SIG-M5 treated with dmso at 0.1 percent for 504 hours (cell line): ENCODE measurements at regions not wholly inside any gene's neighbourhood (a gene's known extent, or its start where the extent isn't known, plus 50 kb on each side); places are given as distances from the start of the nearest gene placed in this dataset.
"Not testable (repeated sequence)": the region's sequence is repeated elsewhere in the genome, so short reads cannot be mapped to it uniquely, and the experiment has no call there.

Experiments used
- DNase-seq: peaks from one replicate; lab custom pipeline; 2025; ENCODE audit not compliant: unreplicated experiment; lab: John Stamatoyannopoulos, UW

DNA sequence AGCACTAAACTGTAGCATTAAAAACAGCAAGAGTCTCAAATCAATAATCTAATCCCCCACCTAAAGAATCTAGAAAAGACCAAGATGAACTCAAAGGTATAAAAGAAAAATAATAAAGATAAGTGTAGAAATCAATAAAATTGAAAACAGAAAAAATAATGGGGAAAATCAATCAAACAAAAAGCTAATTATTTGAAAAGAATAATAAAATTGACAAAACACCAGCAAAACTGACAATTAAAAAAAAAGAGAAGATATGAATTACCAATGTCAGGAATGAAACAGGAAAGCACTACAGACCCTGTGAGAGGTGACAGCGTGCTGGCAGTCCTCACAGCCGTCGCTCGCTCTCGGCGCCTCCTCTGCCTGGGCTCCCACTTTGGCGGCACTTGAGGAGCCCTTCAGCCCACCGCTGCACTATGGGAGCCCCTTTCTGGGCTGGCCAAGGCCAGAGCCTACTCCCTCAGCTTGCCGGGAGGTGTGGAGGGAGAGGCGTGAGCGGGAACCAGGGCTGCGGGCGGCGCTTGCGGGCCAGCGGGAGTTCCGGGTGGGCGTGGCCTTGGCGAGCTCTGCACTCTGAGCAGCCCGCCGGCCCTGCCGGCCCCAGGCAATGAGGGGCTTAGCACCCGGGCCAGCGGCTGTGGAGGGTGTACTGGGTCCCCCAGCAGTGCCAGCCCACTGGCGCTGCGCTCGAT lies 105.3 kb upstream of the HEY2 start:
- DNase-seq = not testable (repeated sequence)

DNA sequence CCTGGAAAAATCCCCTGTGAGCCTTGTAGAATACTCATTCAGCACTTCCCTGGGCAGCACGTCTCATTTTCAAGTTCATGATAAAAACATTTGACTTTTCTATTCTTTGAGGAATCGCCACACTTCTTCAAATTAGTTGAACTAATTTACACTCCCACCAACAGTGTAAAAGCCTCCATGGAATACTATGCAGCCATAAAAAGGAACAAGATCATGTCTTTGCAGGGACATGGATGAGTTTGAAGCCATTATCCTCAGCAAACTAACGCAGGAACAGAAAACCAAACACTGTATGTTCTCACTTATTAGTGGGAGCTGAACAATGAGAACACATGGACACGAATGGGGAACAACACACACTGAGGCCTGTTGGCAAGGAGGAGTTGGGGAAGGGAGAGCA lies 102.0 kb upstream of the HEY2 start:
- no peak for DNase-seq

DNA sequence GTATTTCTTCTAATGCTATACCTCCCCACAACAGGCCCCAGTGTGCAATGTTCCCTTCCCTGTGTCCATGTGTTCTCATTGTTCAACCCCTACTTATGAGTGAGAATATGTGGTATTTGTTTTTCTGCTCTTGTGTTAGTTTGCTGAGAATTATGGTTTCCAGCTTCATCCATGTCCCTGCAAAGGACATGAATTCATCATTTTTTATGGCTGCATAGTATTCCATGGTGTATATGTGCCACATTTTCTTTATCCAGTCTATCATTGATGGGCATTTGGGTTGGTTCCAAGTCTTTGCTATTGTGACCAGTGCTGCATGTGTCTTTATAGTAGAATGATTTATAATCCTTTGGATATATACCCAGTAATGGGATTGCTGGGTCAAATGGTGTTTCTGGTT lies 95.7 kb upstream of the HEY2 start:
- not testable (repeated sequence) for DNase-seq

DNA sequence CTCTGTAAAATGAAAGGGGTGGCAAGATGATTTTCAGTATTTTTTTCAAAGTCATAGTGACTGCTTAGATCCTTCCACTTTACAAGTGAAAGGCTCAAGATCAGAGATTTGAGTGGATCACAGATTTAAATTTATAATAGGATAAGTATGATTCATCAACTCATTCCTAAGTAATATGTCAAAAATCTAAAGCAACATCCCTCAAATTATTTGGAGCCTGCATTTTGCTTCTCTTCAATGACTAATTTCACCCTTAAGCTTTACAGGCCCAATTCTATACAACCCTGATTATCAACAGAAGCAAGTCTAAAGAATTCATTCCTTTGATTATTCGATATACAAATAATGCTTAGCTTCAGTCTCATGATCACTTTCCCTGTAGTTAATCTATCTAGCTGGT lies 93.9 kb upstream of the HEY2 start:
- DNase-seq = no peak

DNA sequence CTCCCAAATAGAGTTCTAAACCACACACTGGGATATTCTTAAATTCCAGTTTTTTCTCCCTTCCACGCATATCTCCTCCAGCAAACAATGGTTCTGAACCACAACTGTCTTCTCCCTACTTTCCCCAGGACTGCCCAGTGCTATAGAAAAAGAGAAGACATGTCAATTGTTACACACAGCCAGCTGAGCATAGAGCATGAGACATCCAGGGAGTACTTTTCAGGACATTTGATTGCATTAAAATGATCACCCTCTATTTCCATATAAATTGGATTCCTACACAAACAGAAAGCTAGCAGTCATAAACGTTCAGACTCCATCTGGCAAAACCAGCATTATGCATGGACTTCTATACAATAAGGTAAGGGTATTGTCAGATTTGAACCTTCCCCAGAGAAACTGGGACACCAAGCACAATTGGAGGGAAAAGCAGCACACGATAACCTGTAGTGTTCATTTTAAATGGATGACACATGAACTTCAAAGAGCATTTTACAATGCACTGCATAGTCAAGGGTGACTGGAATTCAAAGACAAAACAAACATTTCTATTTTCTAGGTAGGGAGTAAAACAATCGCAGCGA lies 93.1 kb upstream of the HEY2 start:
- DNase-seq = no peak

DNA sequence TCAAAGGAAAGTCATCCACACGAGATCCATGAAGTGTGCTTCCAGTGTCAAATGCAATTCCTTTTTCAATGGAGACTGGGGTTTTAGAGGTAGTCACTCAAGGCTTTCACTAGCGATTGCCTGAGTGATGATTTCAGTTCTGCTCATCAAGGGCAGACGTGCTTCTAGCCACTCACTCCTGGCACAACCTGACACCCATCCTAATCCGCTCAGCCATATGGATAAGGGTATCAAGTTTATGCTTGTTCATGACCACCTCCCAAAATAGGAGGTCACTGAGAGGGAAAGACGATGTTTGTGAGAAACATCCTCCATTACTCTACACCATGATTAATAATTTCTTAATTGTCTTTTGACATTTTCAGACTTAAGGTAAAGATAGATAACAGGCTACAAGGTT lies 91.3 kb upstream of the HEY2 start:
- DNase-seq = no peak

DNA sequence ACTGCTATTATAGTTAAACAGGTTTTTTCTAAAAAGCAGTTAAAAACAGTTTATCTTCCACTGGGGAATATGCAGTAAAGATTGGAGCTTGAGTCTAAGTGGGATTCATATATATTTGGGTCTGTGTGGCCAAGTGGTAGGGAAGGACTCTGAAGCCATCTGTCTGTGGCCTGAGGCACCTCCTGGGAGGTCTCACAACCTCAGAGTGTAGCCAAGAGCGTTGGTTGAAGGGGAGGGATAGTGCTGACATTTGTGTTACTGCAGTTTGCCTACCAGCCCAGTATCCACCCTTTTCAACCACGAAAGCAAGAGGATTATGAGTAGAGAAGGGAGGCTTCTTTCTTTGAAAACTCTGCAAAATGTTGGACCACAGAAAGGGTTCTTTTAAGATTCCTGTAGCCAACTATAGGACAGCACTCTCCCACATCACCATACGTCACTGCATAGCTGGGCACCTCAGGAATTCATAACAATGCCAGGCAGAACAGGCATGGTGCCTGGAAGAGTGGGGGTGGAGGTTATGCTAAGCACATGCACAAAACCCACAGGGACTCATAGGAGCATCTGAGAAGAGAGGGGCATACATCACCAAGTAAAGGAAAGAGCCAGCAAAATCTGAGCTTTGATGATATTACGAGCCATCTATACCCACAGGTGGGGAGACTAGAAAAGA lies 90.5 kb upstream of the HEY2 start:
- DNase-seq = no peak

DNA sequence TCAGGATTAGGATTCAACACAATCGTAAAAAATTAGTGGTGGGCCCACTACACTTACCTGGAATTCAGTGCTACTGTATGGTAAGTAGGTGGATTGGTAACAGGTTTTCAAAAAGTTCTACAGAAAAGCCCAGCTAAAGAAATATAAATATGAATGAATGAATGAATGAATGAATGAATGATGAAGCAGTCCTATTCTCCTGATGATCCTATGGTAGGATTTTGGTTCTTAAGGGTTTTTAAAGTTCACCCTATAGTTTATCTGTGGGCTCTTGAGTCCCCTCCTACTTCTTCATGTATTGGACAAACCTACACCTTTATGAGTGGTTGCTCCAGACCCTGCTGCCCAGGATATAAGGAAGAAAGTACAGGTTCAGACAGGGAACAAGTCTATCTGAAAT lies 89.5 kb upstream of the HEY2 start:
- no peak for DNase-seq

DNA sequence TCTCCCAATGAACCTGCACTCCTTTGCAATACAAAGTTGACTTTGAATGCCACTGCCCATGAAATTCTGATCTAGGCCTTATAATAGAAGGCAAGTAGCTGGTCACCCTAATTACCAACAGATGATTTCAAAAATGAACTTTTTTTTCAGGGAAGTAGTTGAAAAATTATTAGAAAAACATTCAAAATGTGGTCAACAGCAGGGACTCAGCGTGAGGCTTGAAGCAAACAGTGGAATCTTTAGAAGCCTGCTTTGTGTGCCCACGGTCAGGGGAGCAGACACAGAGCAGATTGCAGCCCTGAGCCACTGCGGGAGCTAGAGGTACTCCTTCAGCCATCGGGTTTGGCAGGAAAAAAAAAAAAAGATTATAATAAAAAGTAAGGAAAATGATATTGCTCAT lies 87.1 kb upstream of the HEY2 start:
- DNase-seq = no peak

DNA sequence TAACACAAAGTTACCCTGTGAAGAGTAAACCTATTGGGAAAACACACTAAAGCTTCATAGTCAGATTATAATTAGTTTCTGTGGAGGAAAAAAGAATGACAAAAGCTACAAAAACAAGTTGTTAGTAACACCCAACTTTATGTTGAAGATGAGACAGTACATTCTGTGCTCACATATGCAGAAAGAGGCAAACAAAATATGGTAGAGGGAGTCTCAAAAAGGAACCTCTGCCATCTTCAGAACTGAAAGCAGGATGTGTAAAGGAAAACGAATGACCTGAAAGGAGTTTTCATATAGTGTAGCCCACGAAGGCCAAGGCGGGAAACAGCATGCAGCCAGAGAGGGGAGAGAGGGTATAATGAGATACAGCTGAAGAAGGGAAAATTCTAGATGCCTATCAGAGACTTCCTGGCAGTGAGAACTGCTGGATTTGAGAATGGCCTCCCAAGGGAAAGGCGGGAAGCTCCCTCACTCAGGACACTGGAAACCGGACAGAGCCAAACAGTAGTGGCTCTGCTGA lies 84.1 kb upstream of the HEY2 start:
- DNase-seq = no peak

DNA sequence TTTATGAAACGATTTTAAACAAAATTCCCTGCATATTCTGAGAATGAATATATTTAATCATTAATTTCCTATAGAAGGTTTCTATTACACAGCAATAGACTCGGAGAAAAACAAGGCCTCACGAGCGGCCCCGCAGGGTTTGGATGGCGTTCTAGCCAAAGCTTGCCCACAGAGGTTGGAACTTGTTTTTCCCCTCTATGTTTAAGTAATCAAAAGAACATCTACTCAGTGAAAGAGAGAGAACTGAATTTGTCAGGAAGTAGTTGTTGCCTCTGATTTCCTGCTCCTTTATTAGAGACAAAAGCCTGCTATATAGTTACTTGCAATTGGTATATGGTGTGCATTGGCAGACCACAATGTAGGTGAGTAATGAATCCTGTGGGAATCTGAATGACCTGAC lies 82.1 kb upstream of the HEY2 start:
- no peak for DNase-seq

DNA sequence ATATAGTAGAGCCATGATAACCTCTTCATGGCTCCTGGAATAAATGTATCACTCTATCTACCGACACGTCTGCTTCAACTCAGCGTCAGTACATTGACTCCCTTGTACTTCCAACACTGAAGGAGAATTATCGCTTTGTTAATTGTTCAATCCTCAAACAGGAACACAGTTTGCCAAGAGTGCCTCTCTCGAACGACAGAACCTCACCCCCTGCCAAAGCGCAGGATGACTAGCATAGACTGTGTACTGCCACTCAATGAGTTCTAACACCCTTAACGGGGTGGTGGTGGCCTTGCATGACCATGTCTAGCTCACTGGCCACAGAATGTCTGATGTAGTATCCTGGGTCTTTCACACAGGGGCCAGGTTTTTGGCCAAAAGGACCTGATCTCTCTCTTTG lies 81.4 kb upstream of the HEY2 start:
- no peak for DNase-seq

DNA sequence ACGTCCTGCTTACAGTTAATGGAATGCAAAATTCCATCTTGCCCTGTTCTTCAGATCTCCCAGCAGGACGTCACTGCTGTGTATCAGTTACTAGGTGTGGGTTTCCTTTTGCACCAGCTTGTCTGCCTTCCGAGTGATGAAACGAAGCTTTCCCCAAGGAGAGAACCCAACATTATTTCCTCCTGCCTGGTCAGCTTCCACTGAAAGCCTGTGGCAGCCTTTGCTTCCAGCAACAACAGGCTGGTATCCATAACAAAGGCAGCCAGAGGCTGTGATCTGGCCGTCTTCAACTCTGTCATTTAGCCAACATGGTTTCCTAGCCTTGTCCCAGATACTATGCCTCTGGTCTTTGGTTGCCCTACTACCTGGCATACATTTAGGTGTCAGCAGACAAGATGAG lies 78.9 kb upstream of the HEY2 start:
- no peak for DNase-seq

DNA sequence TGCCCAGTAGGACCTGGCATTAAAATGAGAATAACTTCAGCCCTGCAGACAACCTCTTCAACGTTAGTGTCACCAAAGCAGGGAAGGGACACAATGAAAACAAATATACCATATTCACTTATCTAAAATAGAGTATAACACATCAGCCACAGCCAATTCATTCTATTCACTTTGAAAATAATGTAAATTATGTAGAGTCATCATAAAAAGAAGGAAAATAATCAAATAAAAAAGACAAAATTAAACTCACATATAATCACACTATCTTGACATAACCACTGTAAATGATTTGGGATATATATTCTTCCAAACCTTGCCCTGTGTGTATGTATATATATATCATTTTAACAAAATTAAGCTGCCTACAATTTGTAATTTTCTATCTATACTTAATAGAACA lies 78.1 kb upstream of the HEY2 start:
- no peak for DNase-seq

DNA sequence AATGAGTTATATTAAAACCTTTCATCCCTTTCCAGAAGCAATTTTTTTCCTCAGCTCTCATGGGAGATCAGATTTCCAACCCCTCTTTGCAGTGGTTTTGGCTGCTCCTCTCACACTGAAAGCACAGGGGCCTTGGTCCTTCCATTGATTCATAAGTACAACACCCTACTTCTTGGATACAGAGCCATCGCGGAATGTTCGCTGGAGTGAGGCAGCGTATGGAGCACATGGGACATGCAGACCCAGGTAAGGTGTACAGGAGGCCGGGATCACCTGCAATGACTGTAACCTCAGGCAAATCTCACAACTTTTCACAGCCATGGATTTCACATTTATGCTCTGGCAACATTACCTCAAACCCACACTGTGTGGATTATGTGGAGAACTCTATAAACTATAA lies 75.2 kb upstream of the HEY2 start:
- DNase-seq = no peak

DNA sequence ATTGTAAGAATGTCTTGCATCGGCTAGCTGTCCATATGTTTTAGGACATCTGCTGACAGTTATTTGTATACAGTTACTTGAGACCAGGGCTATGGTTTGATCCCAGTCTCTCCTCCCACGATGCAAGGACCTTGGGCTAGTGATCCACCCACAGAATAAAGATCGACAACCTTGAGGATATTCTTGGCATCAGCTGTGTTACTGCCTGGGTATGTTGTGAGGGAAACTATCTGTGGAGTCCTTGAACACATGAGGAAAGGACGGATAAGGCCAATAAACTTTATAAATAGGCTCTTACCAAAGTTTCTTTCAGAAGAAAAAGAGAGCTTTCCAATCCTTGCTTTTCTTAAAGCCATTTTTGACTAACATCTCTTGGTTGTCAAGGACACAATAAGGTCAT lies 70.8 kb upstream of the HEY2 start:
- DNase-seq = no peak

DNA sequence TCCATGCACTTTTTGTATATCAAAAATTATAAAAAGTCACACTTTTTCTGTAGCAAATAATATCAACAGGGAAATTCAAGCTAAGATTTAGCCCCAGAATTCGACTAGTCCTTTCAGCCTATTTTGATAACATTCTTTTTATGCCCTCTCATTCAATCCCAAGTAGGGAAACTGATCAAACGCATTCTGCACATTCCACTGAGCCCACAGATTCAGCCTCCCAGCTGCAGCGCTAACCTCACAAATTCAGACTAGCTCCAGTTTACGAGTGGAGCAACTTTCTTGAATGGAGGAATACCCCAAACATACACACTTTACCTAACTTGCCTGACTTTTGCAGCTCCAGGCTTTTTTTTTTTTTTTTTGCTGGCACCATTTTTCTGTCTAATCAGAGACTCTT lies 70.3 kb upstream of the HEY2 start:
- DNase-seq = no peak

DNA sequence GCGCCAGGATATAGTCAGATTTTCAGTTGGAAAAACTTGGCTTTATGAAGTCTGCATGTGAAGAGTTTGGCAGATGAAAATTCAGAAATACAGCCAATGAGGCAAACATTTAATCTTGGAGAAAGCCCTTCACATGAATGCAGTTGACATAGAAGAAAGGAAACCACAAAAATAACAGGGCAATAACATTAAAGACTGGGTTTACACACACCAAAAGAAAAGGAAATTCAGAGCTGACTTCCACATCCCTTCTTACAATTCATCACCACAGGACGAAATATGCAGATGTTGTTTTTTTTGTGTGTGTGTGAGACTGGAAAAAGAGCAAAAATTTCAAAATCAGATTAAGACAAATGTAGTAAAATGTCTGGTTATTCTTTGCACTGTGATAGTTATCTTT lies 69.8 kb upstream of the HEY2 start:
- DNase-seq = no peak

DNA sequence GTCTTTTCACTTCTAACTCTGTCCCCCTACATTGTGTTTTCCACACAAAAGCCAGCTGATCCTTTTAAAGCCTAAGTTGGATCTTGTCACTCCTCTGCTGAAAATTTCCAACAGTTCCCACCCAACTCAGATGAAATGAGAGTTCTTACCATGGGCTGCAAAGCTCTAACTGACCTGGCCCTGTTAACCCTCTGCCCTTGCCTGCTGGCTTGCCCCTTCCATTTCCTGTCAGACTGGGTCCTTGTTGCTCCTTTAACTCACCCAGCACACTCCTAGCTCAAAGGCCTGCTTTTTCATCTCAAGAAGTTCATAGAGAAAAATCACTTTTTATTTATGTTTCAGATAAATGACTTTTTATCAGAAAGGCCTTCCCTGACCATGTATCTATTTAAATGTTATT lies 66.5 kb upstream of the HEY2 start:
- no peak for DNase-seq

DNA sequence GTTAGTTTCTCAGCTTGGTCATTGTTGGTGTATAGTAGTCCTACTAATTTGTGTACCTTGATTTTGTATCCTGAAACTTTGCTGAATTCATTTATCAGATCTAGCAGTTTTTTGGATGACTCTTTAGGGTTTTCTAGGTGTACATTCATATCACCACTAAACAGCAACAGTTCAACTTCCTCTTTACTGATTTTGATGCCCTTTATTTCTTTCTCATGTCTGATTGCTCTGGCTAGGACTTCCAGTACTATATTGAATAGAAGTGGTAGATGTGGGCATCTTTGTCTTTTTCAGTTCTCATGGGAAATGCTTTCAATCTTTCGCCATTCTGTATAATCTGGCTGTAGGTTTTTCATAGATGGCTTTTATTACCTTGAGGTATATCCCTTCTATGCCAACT lies 61.3 kb upstream of the HEY2 start:
- DNase-seq = no peak

DNA sequence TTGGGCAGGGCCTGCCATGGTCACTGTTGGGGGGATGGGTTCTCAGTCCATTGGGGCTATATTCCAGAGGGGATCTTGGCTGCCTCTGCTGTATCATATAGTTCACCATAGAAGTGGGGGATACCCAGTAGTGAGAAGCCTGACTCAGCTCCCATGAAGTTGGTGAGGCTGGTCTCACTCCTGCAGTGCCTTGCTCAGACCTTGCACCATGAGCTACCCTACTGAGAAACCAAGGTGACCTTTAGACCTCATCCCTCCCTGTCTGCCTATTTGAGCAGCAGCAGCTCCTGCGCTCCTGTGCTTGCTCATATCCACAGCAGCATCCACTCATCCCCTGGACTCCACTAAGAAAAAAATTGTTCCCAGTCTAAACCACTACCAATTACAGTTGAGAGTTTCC lies 56.0 kb upstream of the HEY2 start:
- DNase-seq = no peak

DNA sequence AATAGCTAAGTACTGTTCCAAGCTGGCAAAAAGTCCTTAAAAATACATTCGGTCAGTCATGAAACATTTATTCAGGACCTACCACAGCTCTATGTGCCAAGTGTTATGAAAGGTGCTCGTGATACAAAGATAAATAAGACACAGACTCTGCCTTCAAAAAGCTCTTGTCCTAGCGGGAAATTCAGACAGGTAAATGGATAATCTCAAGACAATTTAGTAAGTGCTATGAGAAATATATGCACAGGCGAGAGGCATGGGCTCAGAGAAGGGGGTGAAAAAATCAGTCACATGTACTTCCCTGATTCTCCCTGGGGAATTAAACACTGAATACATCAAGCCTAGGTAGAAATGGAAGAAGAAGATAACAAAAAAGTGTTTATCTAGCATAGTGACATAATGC lies 49.8 kb upstream of the HEY2 start:
- no peak for DNase-seq
